GM23338 (cell line): ENCODE measurements at regions not wholly inside any gene's neighbourhood (a gene's known extent, or its start where the extent isn't known, plus 50 kb on each side); places are given as distances from the start of the nearest gene placed in this dataset.
"Not testable (repeated sequence)": the region's sequence is repeated elsewhere in the genome, so short reads cannot be mapped to it uniquely, and the experiment has no call there.

Experiments
- ATAC-seq: fragments of 200-7000 bp; cut with Tn5 transposase; 3 replicates; pipeline ENCODE4 v1.9.1; 2020
- DNase-seq: peaks from one replicate; pipeline ENCODE4 v3.0.0-alpha.2; 2015; ENCODE audit warnings: low spot score
- H2AFZ ChIP-seq: fragments of 200-600 bp; sonication (generic); 2 replicates; pipeline ENCODE4 v1.8.0; 2016; ENCODE audit warnings: antibody characterized with exemption, mild to moderate bottlenecking, moderate library complexity
- H3F3A ChIP-seq: fragments of 200-600 bp; sonication (generic); replicated peaks from 2 replicates; pipeline ENCODE4 v1.8.0; 2017; ENCODE audit warnings: antibody characterized with exemption, mixed run types, low read depth
- H3K27ac ChIP-seq: fragments of 200-600 bp; sonication (generic); 2 replicates; pipeline ENCODE4 v1.6.1; 2016; ENCODE audit warnings: low read depth
- H3K27me3 ChIP-seq: fragments of 200-600 bp; sonication (generic); 2 replicates; pipeline ENCODE4 v1.8.0; 2016; ENCODE audit warnings: mild to moderate bottlenecking, mixed run types, moderate library complexity; ENCODE audit not compliant: insufficient read depth
- H3K36me3 ChIP-seq: fragments of 200-600 bp; sonication (generic); 2 replicates; pipeline ENCODE4 v1.8.0; 2016; ENCODE audit warnings: mild to moderate bottlenecking; ENCODE audit not compliant: insufficient read depth
- H3K4me1 ChIP-seq: fragments of 200-600 bp; sonication (generic); 2 replicates; pipeline ENCODE4 v1.8.0; 2016; ENCODE audit warnings: mild to moderate bottlenecking, moderate library complexity; ENCODE audit not compliant: insufficient read depth
- H3K4me2 ChIP-seq: fragments of 200-600 bp; sonication (generic); 2 replicates; pipeline ENCODE4 v1.7.1; 2017; ENCODE audit warnings: mixed run types
- H3K4me3 ChIP-seq: fragments of 200-600 bp; sonication (generic); 2 replicates; pipeline ENCODE4 v1.6.1; 2016; ENCODE audit warnings: mixed run types
- H3K79me2 ChIP-seq: fragments of 200-600 bp; sonication (generic); replicated peaks from 2 replicates; pipeline ENCODE4 v1.8.0; 2017; ENCODE audit warnings: mild to moderate bottlenecking; ENCODE audit not compliant: insufficient read depth
- H3K9me2 ChIP-seq: fragments of 200-600 bp; sonication (generic); 2 replicates; pipeline ENCODE4 v1.8.0; 2017; ENCODE audit not compliant: insufficient read depth
- H4K20me1 ChIP-seq: fragments of 200-600 bp; sonication (generic); replicated peaks from 2 replicates; pipeline ENCODE4 v1.8.0; 2017; ENCODE audit warnings: mild to moderate bottlenecking; ENCODE audit not compliant: insufficient read depth
- H3K27ac Mint-ChIP-seq: 2 replicates; pipeline ENCODE4 v1.8.0; 2020; ENCODE audit warnings: inconsistent platforms, mild to moderate bottlenecking, moderate library complexity, mixed read lengths
- H3K27me3 Mint-ChIP-seq: 3 replicates; pipeline ENCODE4 v1.8.0; 2022; ENCODE audit warnings: low read depth, mild to moderate bottlenecking, moderate library complexity, mixed read lengths, inconsistent platforms; ENCODE audit not compliant: insufficient read depth, poor library complexity
- H3K36me3 Mint-ChIP-seq: 3 replicates; pipeline ENCODE4 v1.8.0; 2021; ENCODE audit warnings: low read depth, mild to moderate bottlenecking, inconsistent platforms, moderate library complexity, mixed read lengths
- H3K4me1 Mint-ChIP-seq: 3 replicates; pipeline ENCODE4 v1.8.0; 2020; ENCODE audit warnings: mild to moderate bottlenecking, inconsistent platforms, mixed read lengths
- H3K4me3 Mint-ChIP-seq: 3 replicates; pipeline ENCODE4 v1.8.0; 2021; ENCODE audit warnings: moderate library complexity, mild to moderate bottlenecking, inconsistent platforms, mixed read lengths
- H3K9me3 Mint-ChIP-seq: 3 replicates; pipeline ENCODE4 v1.8.0; 2020; ENCODE audit warnings: moderate library complexity, mild to moderate bottlenecking, inconsistent platforms, mixed read lengths
- CTCF ChIP-seq, 2 experiments: fragments of 200-600 bp in 1 of 2; sonication (generic) in 1 of 2; conservative IDR thresholded peaks; 2 replicates each; pipeline versions ENCODE4 v1.5.1 to v1.6.1; 2016 to 2017; ENCODE audit warnings: antibody characterized with exemption in 2 of 2, low read depth in 2 of 2, mild to moderate bottlenecking in 2 of 2, moderate library complexity in 1 of 2
- ETS1 ChIP-seq: IDR thresholded peaks from 2 replicates; pipeline ENCODE4 v1.6.1; 2016; ENCODE audit warnings: antibody characterized with exemption
- EZH2 ChIP-seq: fragments of 200-600 bp; sonication (generic); IDR thresholded peaks from one replicate; pipeline ENCODE4 v1.8.0; 2017; ENCODE audit warnings: antibody characterized with exemption, mild to moderate bottlenecking, low read depth; ENCODE audit not compliant: unreplicated experiment
- EZH2phosphoT487 ChIP-seq: fragments of 200-600 bp; sonication (generic); IDR thresholded peaks from one replicate; pipeline ENCODE4 v1.8.1; 2018; ENCODE audit warnings: antibody characterized with exemption; ENCODE audit not compliant: unreplicated experiment

GRCh38 chr10:123361832-123362231 is 207.6 kb downstream of the BUB3 start:
- ATAC-seq (peak; percentile 29; the same call in 2 of the 3 replicates), DNase-seq (peak; percentile 10)
- Histone ChIP-seq H2AFZ (no peak overlapping the region), H3K27ac (no peak overlapping the region), H3K79me2 (no peaks in the 10 kb centered on the region), H3K4me2 (no peak overlapping the region), H3K27me3 (no peaks in the 10 kb centered on the region), H3K4me3 (no peak overlapping the region), H3F3A (no peaks in the 10 kb centered on the region), H3K4me1 (peaks cover 13% of the 10 kb centered on the region), H3K9me2 (0 out of 2 replicates have a peak, but pooled peaks cover 4% of the 10 kb centered on the region), H4K20me1 (no peaks in the 10 kb centered on the region), H3K36me3 (no peaks in the 10 kb centered on the region)
- no peaks in the 10 kb centered on the region; the same call in 2 of the 3 replicates for H3K36me3 Mint-ChIP-seq
- H3K4me3 Mint-ChIP-seq, result no peak overlapping the region
- no peaks in the 10 kb centered on the region; the same call in 2 of the 3 replicates for H3K9me3 Mint-ChIP-seq
- no peak overlapping the region for H3K27ac Mint-ChIP-seq
- TF ChIP-seq CTCF (conservative IDR thresholded peaks at IDR 0.05; ENCODE audit: low read depth in 2 of 2), result peak in 1 of 2 experiments; percentile 52; a peak in 2 of 4 replicates
- no peak for TF ChIP-seq EZH2phosphoT487
- peaks cover 12% of the 10 kb centered on the region for H3K4me1 Mint-ChIP-seq
- H3K27me3 Mint-ChIP-seq, result peaks cover 11% of the 10 kb centered on the region

DNA sequence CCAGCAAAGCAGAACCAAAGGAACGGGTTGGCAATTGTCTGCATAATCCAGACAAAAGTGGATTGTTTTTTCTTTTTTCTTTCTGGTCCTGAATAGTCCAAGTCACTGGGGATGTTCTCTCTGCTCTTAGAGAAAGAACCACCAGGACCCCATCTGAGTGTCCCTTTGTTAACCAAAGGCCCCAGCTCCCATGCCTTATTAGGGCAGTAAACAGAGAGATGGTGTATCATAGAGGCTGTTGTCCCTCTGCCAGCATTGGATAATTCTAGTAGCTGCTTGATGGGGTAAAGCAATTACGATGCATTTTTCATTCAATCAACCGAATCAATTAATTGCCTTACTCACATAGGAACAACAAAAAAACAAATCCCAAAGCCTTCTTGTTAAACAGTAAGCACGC is 213.0 kb downstream of the BUB3 start:
- Mint-ChIP-seq H3K27ac (no peak overlapping the region), H3K27me3 (peaks cover 4% of the 10 kb centered on the region)
- no peaks in the 10 kb centered on the region for H3F3A ChIP-seq

GRCh38 chr10:123371626-123372025 is 217.4 kb downstream of the BUB3 start:
- H3K4me1 Mint-ChIP-seq, H2AFZ ChIP-seq, H3K4me2 ChIP-seq, H3K27me3 Mint-ChIP-seq, H3K27me3 ChIP-seq, H3K9me2 ChIP-seq, H3K4me3 ChIP-seq, DNase-seq, H3K36me3 ChIP-seq, H3K79me2 ChIP-seq, H3K27ac Mint-ChIP-seq, H3K4me1 ChIP-seq, H4K20me1 ChIP-seq, H3F3A ChIP-seq, ATAC-seq, H3K27ac ChIP-seq, H3K4me3 Mint-ChIP-seq: not testable (repeated sequence)
- Mint-ChIP-seq H3K36me3 (peaks cover 14% of the 10 kb centered on the region; the same call in 2 of the 3 replicates), H3K9me3 (peaks cover 13% of the 10 kb centered on the region; the same call in 2 of the 3 replicates)

More for the DNA sequence above, 213.0 kb downstream of the BUB3 start:
- H4K20me1 ChIP-seq, result no peaks in the 10 kb centered on the region
- TF ChIP-seq ETS1 (no peak), EZH2 (no peak)
- no peaks in the 10 kb centered on the region for H3K4me1 ChIP-seq
- no peak overlapping the region for H3K4me3 ChIP-seq
- 0 out of 2 replicates have a peak, but pooled peaks cover 7% of the 10 kb centered on the region for H3K9me2 ChIP-seq
- ATAC-seq (no peak), DNase-seq (no peak)
- Mint-ChIP-seq H3K36me3 (peaks cover 14% of the 10 kb centered on the region; the same call in 2 of the 3 replicates), H3K4me3 (no peak overlapping the region), H3K4me1 (no peaks in the 10 kb centered on the region; the same call in 2 of the 3 replicates), H3K9me3 (peaks cover 13% of the 10 kb centered on the region; the same call in 2 of the 3 replicates)
- H3K4me2 ChIP-seq, result no peak overlapping the region
- no peaks in the 10 kb centered on the region for H3K79me2 ChIP-seq
- H3K36me3 ChIP-seq, result peaks cover 5% of the 10 kb centered on the region; the same call in 1 of the 2 replicates
- no peak overlapping the region for H3K27ac ChIP-seq
- no peaks in the 10 kb centered on the region for H3K27me3 ChIP-seq
- H2AFZ ChIP-seq, result no peak overlapping the region
